NCI-H2107 treated with DMSO at 0.1 percent for 48 hours (cell line): ENCODE measurements at regions not wholly inside any gene's neighbourhood (a gene's known extent, or its start where the extent isn't known, plus 50 kb on each side); places are given as distances from the start of the nearest gene placed in this dataset.

Source experiments
- DNase-seq: peaks from one replicate; lab custom pipeline; 2025; ENCODE audit not compliant: unreplicated experiment; lab: John Stamatoyannopoulos, UW

GRCh38 chr17:57174591-57174990 is 81.7 kb upstream of the MSI2 start:
- DNase-seq: no peak

GRCh38 chr17:57178839-57179238 is 77.5 kb upstream of the MSI2 start:
- no peak for DNase-seq

- no peak for DNase-seq
Observed at GRCh38 chr17:57182621-57183020, 73.7 kb upstream of the MSI2 start.

- DNase-seq: peak; percentile 16
Observed at GRCh38 chr17:57186226-57187019, 69.9 kb upstream of the MSI2 start.

GRCh38 chr17:57187391-57187790 is 68.9 kb upstream of the MSI2 start:
- no peak for DNase-seq

GRCh38 chr17:57195785-57196460 is 60.4 kb upstream of the MSI2 start:
- DNase-seq: no peak

- no peak for DNase-seq
Observed at GRCh38 chr17:57197466-57198071, 58.8 kb upstream of the MSI2 start.

- no peak for DNase-seq
Observed at GRCh38 chr17:57201481-57201880, 54.8 kb upstream of the MSI2 start.

GRCh38 chr17:57203040-57203439 is 53.3 kb upstream of the MSI2 start:
- DNase-seq: no peak
